Muscle layer of duodenum (tissue), 2 donors: ENCODE measurements at regions not wholly inside any gene's neighbourhood (a gene's known extent, or its start where the extent isn't known, plus 50 kb on each side); places are given as distances from the start of the nearest gene placed in this dataset.
"Not testable (repeated sequence)": the region's sequence is repeated elsewhere in the genome, so short reads cannot be mapped to it uniquely, and the experiment has no call there.

Source experiments
- H3K27ac ChIP-seq: one replicate; pipeline ENCODE4 v1.7.0; 2013; ENCODE audit warnings: mild to moderate bottlenecking, low read length
- H3K27me3 ChIP-seq: one replicate; pipeline ENCODE4 v1.7.0; 2013; ENCODE audit warnings: low read depth, mild to moderate bottlenecking, control low read depth, low read length
- H3K36me3 ChIP-seq, 2 donors: one replicate each; pipeline ENCODE4 v1.7.0; 2013; ENCODE audit warnings: low read length in 2 of 2, control low read depth in 1 of 2, mild to moderate bottlenecking in 1 of 2; ENCODE audit not compliant: insufficient read depth in 2 of 2, control insufficient read depth in 1 of 2
- H3K4me1 ChIP-seq, 2 donors: one replicate each; pipeline ENCODE4 v1.7.0; 2013; ENCODE audit warnings: low read length in 2 of 2, mild to moderate bottlenecking in 2 of 2, control low read depth in 1 of 2, moderate library complexity in 1 of 2; ENCODE audit not compliant: insufficient read depth in 2 of 2, control insufficient read depth in 1 of 2
- H3K4me3 ChIP-seq, 2 donors: one replicate each; pipeline ENCODE4 v1.7.0; 2013; ENCODE audit warnings: low read length in 2 of 2, low read depth in 1 of 2, mild to moderate bottlenecking in 1 of 2
- H3K9me3 ChIP-seq, 2 donors: one replicate each; pipeline ENCODE4 v1.7.0; 2013; ENCODE audit warnings: low read length in 2 of 2, control low read depth in 1 of 2, mild to moderate bottlenecking in 1 of 2; ENCODE audit not compliant: control insufficient read depth in 1 of 2
- donor health status: healthy.

DNA sequence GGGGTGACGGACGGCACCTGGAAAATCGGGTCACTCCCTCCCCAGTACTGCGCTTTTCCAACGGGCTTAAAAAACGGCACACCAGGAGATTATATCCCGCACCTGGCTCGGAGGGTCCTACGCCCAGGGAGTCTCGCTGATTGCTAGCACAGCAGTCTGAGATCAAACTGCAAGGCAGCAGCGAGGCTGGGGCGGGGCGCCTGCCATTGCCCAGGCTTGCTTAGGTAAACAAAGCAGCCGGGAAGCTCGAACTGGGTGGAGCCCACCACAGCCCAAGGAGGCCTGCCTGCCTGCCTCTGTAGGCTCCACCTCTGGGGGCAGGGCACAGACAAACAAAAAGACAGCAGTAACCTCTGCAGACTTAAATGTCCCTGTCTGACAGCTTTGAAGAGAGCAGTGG, 321.7 kb upstream of the NRSN1 start:
- H3K27ac ChIP-seq, H3K36me3 ChIP-seq, H3K4me3 ChIP-seq, H3K27me3 ChIP-seq, H3K9me3 ChIP-seq, H3K4me1 ChIP-seq: not testable (repeated sequence)

DNA sequence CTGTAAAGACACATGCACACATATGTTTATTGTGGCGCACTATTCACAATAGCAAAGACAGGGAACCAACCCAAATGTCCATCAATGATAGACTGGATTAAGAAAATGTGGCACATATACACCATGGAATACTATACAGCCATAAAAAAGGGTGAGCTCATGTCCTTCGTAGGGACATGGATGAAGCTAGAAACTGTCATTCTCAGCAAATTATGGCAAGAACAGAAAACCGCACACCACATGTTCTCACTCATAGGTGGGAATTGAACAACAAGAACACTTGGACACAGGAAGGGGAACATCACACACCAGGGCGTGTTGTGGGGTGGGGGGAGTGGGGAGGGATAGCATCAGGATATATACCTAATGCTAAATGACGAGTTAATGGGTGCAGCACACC, 304.9 kb upstream of the NRSN1 start:
- H3K9me3 ChIP-seq, H3K4me1 ChIP-seq, H3K36me3 ChIP-seq, H3K4me3 ChIP-seq, H3K27ac ChIP-seq, H3K27me3 ChIP-seq: not testable (repeated sequence)

DNA sequence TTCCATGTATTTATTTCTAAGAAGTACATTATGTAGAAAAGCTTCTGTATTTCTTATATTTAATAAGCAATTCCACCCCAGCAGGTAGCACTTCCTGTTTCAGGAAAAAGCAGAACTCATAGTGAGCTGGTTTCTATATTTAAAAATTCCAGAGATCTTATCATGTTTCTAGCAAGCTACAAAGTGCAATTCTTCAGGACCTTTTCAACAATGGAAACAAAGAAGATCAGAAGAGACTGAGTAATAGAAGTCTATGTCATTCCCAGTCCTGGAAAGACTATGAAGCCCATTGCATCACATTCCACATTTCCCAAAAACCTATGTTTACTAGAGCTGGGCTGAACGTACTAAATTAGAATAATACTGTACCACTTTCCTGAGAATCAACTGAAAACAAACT, 302.6 kb upstream of the NRSN1 start:
- H3K36me3 ChIP-seq: no peaks in the 10 kb centered on the region

DNA sequence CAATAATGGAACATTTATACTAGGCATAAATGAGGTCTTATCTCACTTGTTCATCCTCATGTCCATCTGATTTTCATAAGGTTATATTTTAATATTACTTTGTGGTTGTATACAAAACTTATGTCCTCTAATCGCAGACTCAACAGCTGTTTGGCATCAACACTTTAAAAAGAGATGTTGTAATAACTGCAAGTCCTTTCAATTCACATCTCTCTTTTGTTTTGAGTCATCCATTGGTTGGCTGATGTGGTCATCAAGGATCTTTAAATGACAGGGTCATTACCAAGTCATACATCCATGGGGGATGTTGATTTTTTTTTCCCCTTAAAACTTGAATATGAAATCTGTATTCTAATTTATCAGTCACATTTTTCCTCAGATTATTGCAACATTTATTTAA, 299.4 kb upstream of the NRSN1 start:
- Histone ChIP-seq H3K4me1 (no peaks in the 10 kb centered on the region), H3K36me3 (no peaks in the 10 kb centered on the region), H3K27ac (no peak overlapping the region), H3K9me3 (peaks cover 0 to 4% of the 10 kb centered on the region in 2 donors), H3K27me3 (no peaks in the 10 kb centered on the region), H3K4me3 (no peak overlapping the region)

More for the DNA sequence above, 302.6 kb upstream of the NRSN1 start:
- Histone ChIP-seq H3K9me3 (no peaks in the 10 kb centered on the region), H3K4me3 (no peak overlapping the region), H3K27me3 (no peaks in the 10 kb centered on the region), H3K4me1 (no peaks in the 10 kb centered on the region), H3K27ac (no peak overlapping the region)

DNA sequence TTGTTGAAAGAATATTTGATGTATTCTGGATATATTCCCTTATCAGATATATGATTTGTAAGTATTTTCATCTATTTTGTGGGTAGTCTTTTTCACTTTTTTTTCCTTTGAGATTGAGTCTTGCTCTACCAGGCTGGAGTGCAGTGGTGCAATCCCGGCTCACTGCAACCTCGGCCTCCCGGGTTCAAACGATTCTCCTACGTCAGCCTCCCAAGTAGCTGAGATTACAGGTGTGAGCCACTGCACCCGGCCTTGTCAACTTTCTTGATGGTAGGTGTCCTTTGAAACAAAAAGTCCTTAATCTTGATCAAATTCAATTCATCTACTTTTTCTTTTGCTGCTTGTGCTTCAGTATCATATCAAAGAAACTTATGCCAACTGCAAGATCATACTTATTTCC, 297.2 kb upstream of the NRSN1 start:
- Histone ChIP-seq H3K9me3 (peaks cover 0 to 4% of the 10 kb centered on the region in 2 donors), H3K36me3 (no peaks in the 10 kb centered on the region), H3K4me1 (no peaks in the 10 kb centered on the region), H3K27ac (no peak overlapping the region), H3K27me3 (no peaks in the 10 kb centered on the region), H3K4me3 (no peak overlapping the region)

DNA sequence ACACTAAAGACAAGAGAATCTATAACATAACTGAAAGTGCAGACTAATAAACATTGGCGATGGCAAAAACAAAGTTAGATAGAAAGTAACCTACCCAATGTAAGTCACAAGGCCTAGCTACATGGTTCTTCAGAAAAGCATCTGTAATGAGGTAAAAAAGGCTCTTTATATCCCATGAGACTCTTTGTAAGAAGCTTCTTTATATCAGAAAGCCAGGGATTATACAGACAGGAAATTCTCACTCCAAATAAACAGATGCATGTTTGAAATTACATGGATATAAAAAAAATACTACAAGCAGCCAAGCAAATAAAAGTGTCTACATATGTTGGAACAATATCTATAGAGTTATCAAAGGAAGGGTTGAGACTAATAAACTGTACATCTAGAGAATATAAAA, 284.9 kb upstream of the NRSN1 start:
- H3K4me1 ChIP-seq: no peaks in the 10 kb centered on the region
- H3K27ac ChIP-seq: no peak overlapping the region
- no peak overlapping the region for H3K4me3 ChIP-seq
- no peaks in the 10 kb centered on the region for H3K27me3 ChIP-seq
- no peaks in the 10 kb centered on the region for H3K36me3 ChIP-seq
- no peaks in the 10 kb centered on the region for H3K9me3 ChIP-seq

DNA sequence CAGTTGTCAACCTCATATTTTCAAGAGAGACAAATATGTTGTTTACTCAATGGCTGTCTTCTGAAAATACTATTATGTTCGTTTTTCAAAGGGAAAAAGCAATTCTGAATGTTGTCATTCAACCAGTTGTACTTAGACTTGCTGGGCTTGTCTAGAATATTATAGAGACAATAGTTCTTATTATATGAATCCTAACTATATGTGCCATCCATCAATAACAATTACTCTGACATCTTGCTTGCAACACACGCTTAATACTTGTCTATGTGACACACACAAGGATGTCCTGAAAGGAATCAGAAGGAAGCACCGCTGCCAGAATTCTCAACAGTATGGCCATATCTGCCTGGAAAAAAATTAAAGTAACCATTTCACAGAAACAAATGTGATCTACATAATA, 283.3 kb upstream of the NRSN1 start:
- H3K27ac ChIP-seq: no peak overlapping the region
- no peak overlapping the region for H3K4me3 ChIP-seq
- H3K9me3 ChIP-seq: no peaks in the 10 kb centered on the region
- no peaks in the 10 kb centered on the region for H3K36me3 ChIP-seq
- no peaks in the 10 kb centered on the region for H3K4me1 ChIP-seq
- H3K27me3 ChIP-seq: no peaks in the 10 kb centered on the region

DNA sequence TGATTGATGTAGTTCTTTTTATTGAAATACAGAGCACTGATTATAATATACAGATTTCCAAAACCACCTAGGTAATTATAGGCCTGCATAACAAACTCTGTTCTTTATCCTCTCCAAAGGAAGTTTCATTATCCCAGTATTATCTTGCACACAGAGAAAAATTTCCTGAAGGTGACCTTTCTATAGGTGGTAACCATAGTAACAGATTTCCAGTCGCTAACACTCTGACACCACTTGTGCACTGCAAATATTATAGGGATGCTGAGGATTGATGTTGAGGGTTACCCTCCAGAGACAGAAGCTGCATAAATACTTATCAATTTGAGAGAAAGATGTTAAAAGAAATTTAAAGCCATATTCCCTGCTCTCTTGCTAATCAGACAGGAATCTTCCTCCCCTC, 274.5 kb upstream of the NRSN1 start:
- Histone ChIP-seq H3K36me3 (no peaks in the 10 kb centered on the region), H3K4me3 (no peak overlapping the region), H3K27ac (no peak overlapping the region), H3K27me3 (no peaks in the 10 kb centered on the region), H3K4me1 (no peaks in the 10 kb centered on the region), H3K9me3 (no peaks in the 10 kb centered on the region)

DNA sequence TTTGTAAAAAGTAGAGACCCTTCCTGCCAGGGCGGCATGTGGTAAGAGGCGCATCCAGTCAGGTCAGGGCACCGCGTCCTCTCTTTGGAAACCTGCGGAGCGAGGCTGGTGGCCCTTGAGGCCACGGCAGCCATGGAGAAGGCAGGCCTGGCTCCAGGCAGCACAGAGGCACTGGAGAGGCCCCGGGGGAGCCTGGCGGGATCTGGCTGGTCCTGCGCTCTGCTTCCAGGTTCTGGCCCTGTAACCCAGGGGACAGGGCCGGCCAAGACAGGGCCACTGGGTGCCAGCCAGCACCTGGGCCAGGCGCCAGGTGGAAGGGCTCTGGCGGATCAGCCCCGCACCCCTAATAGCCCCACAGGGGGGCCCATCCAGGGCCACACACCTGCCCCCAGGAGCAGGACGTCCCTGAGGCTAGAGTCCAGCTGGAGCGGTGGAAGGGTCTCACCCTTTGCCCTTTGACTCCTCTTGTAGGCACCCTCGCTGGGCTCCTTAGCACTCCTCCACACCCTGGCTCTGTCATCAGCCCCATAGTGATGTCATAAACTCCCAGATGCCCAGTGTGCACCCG, 272.4 kb upstream of the NRSN1 start:
- H3K4me1 ChIP-seq, H3K36me3 ChIP-seq, H3K27me3 ChIP-seq, H3K9me3 ChIP-seq, H3K4me3 ChIP-seq, H3K27ac ChIP-seq: not testable (repeated sequence)

DNA sequence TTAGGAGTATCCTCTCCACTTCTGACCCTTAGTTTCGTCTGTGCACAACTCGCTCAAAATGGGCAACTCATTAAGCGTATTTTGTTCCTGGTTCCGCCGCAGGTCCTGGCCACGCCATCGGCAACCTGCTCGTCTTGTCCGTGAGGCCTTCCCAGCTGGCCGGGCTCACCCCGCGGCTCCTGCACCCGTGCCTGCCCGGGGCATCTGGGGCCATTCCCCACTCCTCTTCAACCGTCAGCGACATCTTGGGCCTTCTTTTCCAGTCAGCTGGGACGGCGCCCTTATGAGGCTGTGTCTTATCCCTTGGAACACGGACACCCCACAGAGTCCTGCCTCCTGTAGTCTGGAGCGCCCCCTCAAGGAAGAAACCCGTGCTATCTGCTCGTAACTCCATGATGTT, 271.9 kb upstream of the NRSN1 start:
- not testable (repeated sequence) for H3K9me3 ChIP-seq, H3K4me3 ChIP-seq, H3K4me1 ChIP-seq

DNA sequence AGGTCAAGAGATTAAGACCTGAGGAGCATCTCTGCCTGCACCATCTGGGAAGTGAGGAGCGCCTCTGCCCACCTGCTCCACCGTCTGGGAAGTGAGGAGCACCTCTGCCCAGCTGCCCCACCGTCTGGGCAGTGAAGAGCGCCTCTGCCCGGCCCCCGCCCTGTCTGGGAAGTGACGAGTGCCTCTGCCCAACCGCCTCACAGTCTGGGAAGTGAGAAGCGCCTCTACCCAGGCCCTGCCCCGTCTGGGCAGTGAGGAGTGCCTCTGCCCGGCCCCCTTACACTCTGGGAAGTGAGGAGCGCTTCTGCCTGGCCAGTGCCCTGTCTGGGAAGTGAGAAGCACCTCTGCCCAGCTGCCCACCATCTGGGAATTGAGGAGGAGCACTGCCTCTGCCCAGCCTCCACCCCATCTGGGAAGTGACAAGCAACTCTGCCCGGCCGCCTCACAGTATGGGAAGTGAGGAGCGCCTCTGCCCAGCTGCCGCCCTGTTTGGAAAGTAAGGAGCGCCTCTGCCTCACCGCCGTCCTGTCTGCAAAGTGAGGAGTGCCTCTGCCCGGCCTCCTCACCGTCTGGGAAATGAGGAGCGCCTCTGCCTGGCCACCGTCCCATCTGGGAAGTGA, 270.4 kb upstream of the NRSN1 start:
- Histone ChIP-seq H3K27ac (no peak overlapping the region), H3K27me3 (no peaks in the 10 kb centered on the region), H3K4me1 (no peaks in the 10 kb centered on the region), H3K36me3 (no peaks in the 10 kb centered on the region), H3K4me3 (no peak overlapping the region), H3K9me3 (no peaks in the 10 kb centered on the region)

More for the DNA sequence above, 271.9 kb upstream of the NRSN1 start:
- not testable (repeated sequence) for H3K27me3 ChIP-seq, H3K27ac ChIP-seq, H3K36me3 ChIP-seq

DNA sequence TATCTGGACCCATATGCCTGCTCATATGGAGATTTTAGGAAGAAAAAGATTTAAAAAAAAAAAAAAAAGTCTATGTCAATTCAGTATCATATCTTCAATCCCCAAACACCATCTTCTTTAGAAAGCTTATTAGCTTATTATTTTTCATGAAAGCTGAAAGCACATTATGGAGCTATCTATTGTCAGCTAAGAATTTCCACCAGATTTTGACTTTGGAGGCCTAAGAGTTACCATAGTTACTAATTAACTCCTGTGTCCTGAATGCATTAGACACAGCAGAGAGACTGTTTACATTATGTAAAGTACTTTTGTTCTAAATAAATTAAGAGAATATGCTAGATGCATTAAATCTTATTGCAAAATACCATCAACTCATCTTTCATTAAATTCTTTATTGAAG, 255.5 kb upstream of the NRSN1 start:
- Histone ChIP-seq H3K4me1 (no peaks in the 10 kb centered on the region), H3K9me3 (peaks cover 0 to 5% of the 10 kb centered on the region in 2 donors), H3K27ac (no peak overlapping the region), H3K4me3 (no peak overlapping the region), H3K27me3 (no peaks in the 10 kb centered on the region), H3K36me3 (no peaks in the 10 kb centered on the region)
